Fibroblast of pulmonary artery (primary cell): ENCODE measurements at regions not wholly inside any gene's neighbourhood (a gene's known extent, or its start where the extent isn't known, plus 50 kb on each side); places are given as distances from the start of the nearest gene placed in this dataset.

ENCODE experiments used
- DNase-seq: peaks from one replicate; pipeline ENCODE4 v3.0.0-alpha.2; 2010; ENCODE audit warnings: low read depth
- H3K4me3 ChIP-seq: replicated peaks from 2 replicates; pipeline ENCODE4 v1.5.1; 2011; ENCODE audit warnings: low read depth, mild to moderate bottlenecking, control low read depth, low read length, moderate library complexity
- TF ChIP-seq, protein P1 (sequence below): IDR thresholded peaks from 2 replicates; pipeline ENCODE4 v1.5.1; 2011; ENCODE audit warnings: mild to moderate bottlenecking, control low read depth, low read length, inconsistent platforms; ENCODE audit errors: missing control alignments

DNA sequence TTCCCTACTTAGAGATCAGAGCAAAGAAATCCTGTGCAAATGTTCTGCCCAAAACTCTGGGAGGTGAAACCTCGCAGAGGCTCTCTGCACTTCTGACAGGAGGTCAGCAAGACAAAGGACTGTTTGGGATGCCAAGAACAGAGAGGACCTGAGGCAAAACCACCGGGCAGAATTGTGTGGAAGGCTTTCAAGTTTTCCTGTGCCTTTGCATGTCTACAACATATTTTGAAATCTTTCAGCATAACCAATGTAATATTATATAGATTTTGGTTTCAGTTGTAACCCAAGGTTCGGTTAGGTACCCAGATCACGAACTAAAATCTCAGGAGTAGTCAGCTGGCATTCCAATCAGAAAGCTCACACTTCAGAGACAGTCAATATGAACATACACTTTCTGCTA is 99.4 kb upstream of the PLEKHA5 start:
- TF ChIP-seq, protein P1, sequence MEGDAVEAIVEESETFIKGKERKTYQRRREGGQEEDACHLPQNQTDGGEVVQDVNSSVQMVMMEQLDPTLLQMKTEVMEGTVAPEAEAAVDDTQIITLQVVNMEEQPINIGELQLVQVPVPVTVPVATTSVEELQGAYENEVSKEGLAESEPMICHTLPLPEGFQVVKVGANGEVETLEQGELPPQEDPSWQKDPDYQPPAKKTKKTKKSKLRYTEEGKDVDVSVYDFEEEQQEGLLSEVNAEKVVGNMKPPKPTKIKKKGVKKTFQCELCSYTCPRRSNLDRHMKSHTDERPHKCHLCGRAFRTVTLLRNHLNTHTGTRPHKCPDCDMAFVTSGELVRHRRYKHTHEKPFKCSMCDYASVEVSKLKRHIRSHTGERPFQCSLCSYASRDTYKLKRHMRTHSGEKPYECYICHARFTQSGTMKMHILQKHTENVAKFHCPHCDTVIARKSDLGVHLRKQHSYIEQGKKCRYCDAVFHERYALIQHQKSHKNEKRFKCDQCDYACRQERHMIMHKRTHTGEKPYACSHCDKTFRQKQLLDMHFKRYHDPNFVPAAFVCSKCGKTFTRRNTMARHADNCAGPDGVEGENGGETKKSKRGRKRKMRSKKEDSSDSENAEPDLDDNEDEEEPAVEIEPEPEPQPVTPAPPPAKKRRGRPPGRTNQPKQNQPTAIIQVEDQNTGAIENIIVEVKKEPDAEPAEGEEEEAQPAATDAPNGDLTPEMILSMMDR: no peak
- no peak overlapping the region for H3K4me3 ChIP-seq
- DNase-seq: no peak

GRCh38 chr12:19030603-19031002 is 98.9 kb upstream of the PLEKHA5 start:
- DNase-seq: no peak
- TF ChIP-seq, protein P1: no peak
- no peak overlapping the region for H3K4me3 ChIP-seq

DNA sequence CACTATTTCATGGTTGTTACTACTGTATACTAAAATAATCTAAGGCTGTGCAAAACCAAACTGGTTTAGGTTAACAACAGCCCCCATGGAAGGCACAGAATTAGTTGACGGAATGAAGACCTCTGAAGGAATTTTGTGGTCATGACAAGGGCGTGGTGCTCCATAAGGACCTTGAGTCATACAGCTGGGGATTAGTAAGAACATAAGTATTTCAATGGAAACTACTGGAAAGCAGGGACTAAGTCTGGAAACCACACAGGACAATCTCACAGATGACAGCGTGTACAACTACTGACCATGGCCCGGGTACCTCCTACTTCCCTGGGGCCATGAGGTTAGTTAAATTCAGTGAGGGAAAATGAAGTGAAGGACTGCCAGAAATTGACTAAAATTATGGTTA is 98.5 kb upstream of the PLEKHA5 start:
- DNase-seq: peak; percentile 78
- no peak overlapping the region for H3K4me3 ChIP-seq
- TF ChIP-seq, protein P1: no peak

DNA sequence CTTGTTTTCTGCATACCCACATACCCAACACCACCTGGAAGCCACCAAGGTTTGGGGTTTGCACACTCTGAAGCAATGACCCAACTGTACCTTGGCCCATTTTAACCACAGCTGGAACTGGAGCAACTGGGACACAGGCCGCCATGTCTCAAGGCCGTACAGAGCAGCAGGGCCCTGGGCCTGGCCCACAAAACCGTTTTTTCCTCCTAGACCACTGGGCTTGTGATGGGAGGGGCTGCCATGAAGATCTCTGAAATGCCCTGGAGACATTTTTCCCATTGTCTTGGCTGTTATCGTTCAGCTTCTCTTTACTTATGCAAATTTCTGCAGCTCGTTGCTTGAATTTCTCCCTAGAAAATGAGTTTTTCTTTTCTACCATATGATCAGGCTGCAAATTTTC is 96.7 kb upstream of the PLEKHA5 start:
- DNase-seq: no peak
- TF ChIP-seq, protein P1: no peak
- no peak overlapping the region for H3K4me3 ChIP-seq

DNA sequence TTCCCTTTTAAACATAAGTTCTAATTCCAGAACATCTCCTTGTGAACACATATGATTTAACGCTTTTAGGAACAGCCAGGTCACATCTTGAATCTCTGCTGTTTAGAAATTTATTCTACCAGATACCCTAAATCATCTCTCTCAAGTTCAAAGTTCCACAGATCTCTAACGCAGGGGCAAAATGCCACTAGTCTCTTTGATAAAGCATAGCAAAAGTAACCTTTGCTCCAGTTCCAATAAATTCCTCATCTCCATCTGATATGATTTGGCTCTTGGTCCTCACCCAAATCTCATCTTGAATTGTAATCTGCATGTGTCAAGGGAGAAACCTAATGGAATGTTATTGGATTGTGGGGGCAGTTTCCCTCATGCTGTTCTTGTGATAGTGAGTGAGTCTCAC is 96.3 kb upstream of the PLEKHA5 start:
- no peak overlapping the region for H3K4me3 ChIP-seq
- TF ChIP-seq, protein P1: no peak
- DNase-seq: no peak

DNA sequence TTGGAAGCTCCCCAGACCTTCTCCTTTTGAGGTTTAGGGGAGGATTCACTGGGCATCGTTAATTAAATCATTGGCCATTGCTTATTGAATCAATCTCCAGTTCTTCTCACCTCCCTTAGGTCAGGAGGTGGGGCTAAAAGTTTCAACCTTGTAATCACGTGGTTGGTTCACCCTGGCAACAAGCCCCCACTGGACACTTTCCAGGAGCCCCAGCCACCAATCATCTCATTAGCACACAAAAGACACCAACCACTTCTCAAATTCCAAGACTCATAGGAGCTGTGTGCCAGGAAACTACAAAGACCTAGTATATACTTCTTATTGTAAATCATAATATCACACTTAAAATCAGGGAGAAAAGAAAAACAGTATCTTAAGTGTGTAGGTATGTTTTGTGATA is 94.6 kb upstream of the PLEKHA5 start:
- no peak overlapping the region for H3K4me3 ChIP-seq
- TF ChIP-seq, protein P1: no peak
- no peak for DNase-seq

- peak; percentile 79 for DNase-seq
- TF ChIP-seq, protein P1: no peak
- H3K4me3 ChIP-seq: no peak overlapping the region
These were observed 94.0 kb upstream of the PLEKHA5 start for GRCh38 chr12:19035536-19035935.
